ENCODE measurements at regions not wholly inside any gene's neighbourhood (a gene's known extent, or its start where the extent isn't known, plus 50 kb on each side); places are given as distances from the start of the nearest gene placed in this dataset.

DNA sequence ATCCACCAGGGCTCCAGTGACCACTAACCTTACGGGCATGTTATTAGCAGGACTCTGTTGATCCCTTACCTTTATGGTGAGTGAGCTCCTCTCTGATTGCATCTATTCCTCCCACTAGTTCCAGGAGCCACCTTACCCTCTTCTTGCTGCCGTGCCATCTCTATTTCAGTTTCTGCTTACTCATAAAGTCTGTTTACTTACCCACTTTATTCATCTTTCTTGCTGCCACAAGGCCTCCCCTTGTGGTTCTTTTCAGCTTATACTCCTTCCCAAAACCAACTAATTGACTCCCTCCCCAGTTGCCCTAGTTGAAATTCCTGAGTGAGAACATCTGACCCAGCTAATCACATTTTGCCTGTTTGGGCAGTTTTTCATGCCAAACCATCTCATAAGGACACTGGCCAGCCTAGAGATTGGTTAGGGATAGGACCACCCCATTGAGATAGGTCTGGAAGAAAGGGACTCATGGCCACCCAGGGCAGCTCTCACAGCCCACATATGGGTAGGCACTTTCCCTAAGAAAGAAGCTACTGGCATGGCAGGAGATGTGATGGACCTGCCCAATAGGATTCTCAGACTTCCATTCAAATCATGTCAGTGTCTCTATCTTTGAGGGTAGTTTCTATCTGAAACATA is 412.7 kb downstream of the EFNA5 start:
- peaks cover 0 to 16% (median 3%) of the 10 kb centered on the region in 4 donors for H3K4me1 ChIP-seq
- H3K4me3 ChIP-seq = no peak overlapping the region
- TF ChIP-seq POLR2AphosphoS5 (IDR thresholded peaks at IDR 0.05) = no peak
- TF ChIP-seq, protein P1, sequence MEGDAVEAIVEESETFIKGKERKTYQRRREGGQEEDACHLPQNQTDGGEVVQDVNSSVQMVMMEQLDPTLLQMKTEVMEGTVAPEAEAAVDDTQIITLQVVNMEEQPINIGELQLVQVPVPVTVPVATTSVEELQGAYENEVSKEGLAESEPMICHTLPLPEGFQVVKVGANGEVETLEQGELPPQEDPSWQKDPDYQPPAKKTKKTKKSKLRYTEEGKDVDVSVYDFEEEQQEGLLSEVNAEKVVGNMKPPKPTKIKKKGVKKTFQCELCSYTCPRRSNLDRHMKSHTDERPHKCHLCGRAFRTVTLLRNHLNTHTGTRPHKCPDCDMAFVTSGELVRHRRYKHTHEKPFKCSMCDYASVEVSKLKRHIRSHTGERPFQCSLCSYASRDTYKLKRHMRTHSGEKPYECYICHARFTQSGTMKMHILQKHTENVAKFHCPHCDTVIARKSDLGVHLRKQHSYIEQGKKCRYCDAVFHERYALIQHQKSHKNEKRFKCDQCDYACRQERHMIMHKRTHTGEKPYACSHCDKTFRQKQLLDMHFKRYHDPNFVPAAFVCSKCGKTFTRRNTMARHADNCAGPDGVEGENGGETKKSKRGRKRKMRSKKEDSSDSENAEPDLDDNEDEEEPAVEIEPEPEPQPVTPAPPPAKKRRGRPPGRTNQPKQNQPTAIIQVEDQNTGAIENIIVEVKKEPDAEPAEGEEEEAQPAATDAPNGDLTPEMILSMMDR (IDR thresholded peaks at IDR 0.05) = no peak
- no peak for TF ChIP-seq EP300 (IDR thresholded peaks at IDR 0.05)
- no peak for TF ChIP-seq POLR2A (IDR thresholded peaks at IDR 0.05)
- 75 to 92% (median 80%) methylated on average over 2 of the region's 2 CpGs for WGBS, 5 donors
- H3K9me3 ChIP-seq = no peaks in the 10 kb centered on the region
- intact Hi-C loops (cut with DNase I; ENCODE audit: low total_unique reads) = no loop called here
- H3K27me3 ChIP-seq = no peaks in the 10 kb centered on the region
- no peak for DNase-seq
- H3K27ac ChIP-seq = no peak overlapping the region
- no peaks in the 10 kb centered on the region for H3K36me3 ChIP-seq

DNA sequence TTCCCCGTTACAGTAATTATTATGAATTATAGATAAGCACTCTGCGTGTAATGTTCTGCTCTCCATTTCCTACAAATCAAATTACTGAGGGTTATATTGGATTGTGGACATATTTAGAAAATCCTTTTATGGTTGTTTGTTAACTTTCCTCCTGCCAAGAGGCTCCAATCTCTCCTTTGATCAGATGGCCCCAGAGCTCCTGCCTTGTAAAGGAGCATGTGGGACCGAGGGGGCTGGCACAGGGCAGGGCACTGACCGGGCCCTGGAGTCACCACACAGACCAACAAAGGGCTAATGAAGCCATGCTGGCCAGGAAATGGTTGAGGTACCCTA is 415.9 kb downstream of the EFNA5 start:
- H3K27me3 ChIP-seq = no peaks in the 10 kb centered on the region
- intact Hi-C loops (cut with DNase I; ENCODE audit: low total_unique reads) = no loop called here
- DNase-seq = no peak
- H3K36me3 ChIP-seq = no peaks in the 10 kb centered on the region
- peaks cover 0 to 20% (median 5%) of the 10 kb centered on the region in 4 donors for H3K4me1 ChIP-seq
- H3K4me3 ChIP-seq = no peak overlapping the region
- 87 to 94% (median 91%) methylated on average over 4 of the region's 4 CpGs for WGBS, 5 donors
- H3K9me3 ChIP-seq = no peaks in the 10 kb centered on the region
- TF ChIP-seq POLR2AphosphoS5 (IDR thresholded peaks at IDR 0.05) (no peak), POLR2A (IDR thresholded peaks at IDR 0.05) (no peak), EP300 (IDR thresholded peaks at IDR 0.05) (no peak)
- TF ChIP-seq, protein P1 (IDR thresholded peaks at IDR 0.05) = no peak
- H3K27ac ChIP-seq = no peak overlapping the region

DNA sequence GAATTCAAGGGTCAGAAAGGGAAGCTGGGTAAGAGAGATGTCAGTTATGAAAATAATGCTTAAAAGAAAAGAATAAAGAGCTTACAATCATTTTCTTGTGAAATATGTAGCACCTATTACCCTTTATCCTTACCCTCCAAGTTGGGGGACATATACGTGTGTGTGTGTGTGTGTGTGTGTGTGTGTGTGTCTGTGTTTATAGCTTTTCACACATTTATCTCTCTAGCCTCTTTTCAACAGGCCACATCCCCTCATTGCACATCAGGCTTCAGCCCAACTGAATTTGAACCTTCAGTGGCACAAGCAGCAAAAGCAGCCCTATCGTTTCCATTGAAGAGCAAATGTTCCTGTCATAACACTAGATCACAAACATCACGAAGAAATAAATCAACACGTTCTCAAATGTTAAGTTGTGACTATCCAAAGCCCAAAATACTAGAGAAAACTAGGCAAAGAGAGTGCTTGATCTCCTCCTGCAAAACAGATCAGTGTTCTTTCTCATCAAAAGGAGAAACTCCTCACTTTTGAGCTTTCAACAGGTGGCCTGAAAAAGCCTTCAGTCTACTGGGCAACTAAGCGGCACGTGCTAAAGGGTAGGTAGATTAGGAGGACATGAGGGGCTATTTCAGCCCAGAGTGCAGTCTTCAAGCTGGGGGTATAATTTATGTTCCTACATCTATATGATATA is 416.4 kb downstream of the EFNA5 start:
- H3K9me3 ChIP-seq = no peaks in the 10 kb centered on the region
- H3K27me3 ChIP-seq = no peaks in the 10 kb centered on the region
- no peak for DNase-seq
- WGBS, 5 donors = 62 to 83% (median 73%) methylated on average over 6 of the region's 6 CpGs
- intact Hi-C loops (cut with DNase I; ENCODE audit: low total_unique reads) = no loop called here
- H3K27ac ChIP-seq = no peak overlapping the region
- no peaks in the 10 kb centered on the region for H3K36me3 ChIP-seq
- H3K4me1 ChIP-seq = peaks cover 0 to 20% (median 5%) of the 10 kb centered on the region in 4 donors
- TF ChIP-seq, protein P1 (IDR thresholded peaks at IDR 0.05) = no peak
- TF ChIP-seq EP300 (IDR thresholded peaks at IDR 0.05) = no peak
- H3K4me3 ChIP-seq = no peak overlapping the region

DNA sequence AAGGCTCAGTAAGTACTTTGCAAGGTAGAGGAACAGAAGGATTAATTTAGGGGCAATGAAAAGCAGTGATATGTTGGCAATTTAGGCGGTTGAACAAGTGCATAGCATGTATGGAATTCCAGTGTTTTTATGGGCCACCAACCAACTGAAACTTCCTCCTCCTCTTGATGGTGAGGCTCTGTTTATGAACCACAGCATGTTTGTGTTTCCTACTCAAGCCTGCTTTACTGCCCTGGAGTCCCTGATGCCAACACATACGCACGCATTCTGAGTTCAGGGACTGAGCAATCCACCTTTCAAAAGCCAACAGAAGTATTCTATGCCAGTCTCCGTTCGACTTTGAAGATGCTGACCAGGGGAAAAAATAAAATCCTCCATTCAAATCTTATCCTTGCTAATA is 417.5 kb downstream of the EFNA5 start:
- Histone ChIP-seq H3K27me3 (no peaks in the 10 kb centered on the region), H3K27ac (peak overlapping the region in 1 of 5 donors; percentile 8), H3K4me1 (peaks cover 0 to 20% (median 5%) of the 10 kb centered on the region in 4 donors), H3K36me3 (no peaks in the 10 kb centered on the region), H3K4me3 (no peak overlapping the region), H3K9me3 (no peaks in the 10 kb centered on the region)
- WGBS, 5 donors = 76 to 93% (median 90%) methylated on average over 5 of the region's 5 CpGs
- no peak for DNase-seq
- intact Hi-C loops (cut with DNase I; ENCODE audit: low total_unique reads) = no loop called here
- TF ChIP-seq EP300 (IDR thresholded peaks at IDR 0.05) (no peak), POLR2AphosphoS5 (IDR thresholded peaks at IDR 0.05) (no peak), POLR2A (IDR thresholded peaks at IDR 0.05) (no peak)
- TF ChIP-seq, protein P1 (IDR thresholded peaks at IDR 0.05) = no peak

Data from stomach (tissue), 8 donors.